ENCODE measurements at regions not wholly inside any gene's neighbourhood (a gene's known extent, or its start where the extent isn't known, plus 50 kb on each side); places are given as distances from the start of the nearest gene placed in this dataset.

DNA sequence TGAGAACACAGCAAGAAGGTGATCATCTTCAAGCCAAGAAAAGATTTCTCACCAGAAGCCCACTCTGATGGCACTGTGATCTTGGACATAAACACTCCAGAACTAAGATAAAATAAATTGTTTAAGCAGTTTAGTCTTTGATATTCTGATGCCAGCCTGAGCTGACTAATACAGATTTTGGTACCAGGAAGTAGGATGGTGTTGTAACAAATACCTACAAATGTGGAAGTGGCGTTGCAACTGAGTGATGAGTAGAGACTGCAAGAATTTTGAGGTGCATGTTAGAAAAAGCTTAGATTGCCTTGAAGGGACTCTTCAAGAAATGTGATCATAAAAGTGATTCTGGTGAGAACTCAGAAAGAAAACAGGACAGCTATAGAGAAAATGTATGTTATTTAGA, 592.4 kb upstream of the DAB2 start:
- H3K27ac ChIP-seq (ENCODE audit: control insufficient read depth, insufficient read depth, low read length): no peak overlapping the region
- no peak overlapping the region for H3K9ac ChIP-seq (ENCODE audit: control insufficient read depth, extremely low read depth, insufficient read depth, low read length)
- no peaks in the 10 kb centered on the region for H3K9me1 ChIP-seq (ENCODE audit: control insufficient read depth, extremely low read depth, insufficient read depth, low read length)
- no peaks in the 10 kb centered on the region for H3K9me3 ChIP-seq (ENCODE audit: control insufficient read depth, low read depth, low read length)
- FAIRE-seq (no peak), DNase-seq (ENCODE audit: low read depth, low spot score) (no peak)
- H3K27me3 ChIP-seq (ENCODE audit: control insufficient read depth, extremely low read depth, insufficient read depth, low read length): no peaks in the 10 kb centered on the region
- H3K79me2 ChIP-seq (ENCODE audit: control insufficient read depth, insufficient read depth, low read length): no peaks in the 10 kb centered on the region
- H3K4me1 ChIP-seq (ENCODE audit: control insufficient read depth, extremely low read depth, insufficient read depth, low read length): no peaks in the 10 kb centered on the region
- no peaks in the 10 kb centered on the region for H3K36me3 ChIP-seq (ENCODE audit: control insufficient read depth in 2 of 2, extremely low read depth in 1 of 2, insufficient read depth in 2 of 2, low read length in 2 of 2)
- TF ChIP-seq, protein P1, sequence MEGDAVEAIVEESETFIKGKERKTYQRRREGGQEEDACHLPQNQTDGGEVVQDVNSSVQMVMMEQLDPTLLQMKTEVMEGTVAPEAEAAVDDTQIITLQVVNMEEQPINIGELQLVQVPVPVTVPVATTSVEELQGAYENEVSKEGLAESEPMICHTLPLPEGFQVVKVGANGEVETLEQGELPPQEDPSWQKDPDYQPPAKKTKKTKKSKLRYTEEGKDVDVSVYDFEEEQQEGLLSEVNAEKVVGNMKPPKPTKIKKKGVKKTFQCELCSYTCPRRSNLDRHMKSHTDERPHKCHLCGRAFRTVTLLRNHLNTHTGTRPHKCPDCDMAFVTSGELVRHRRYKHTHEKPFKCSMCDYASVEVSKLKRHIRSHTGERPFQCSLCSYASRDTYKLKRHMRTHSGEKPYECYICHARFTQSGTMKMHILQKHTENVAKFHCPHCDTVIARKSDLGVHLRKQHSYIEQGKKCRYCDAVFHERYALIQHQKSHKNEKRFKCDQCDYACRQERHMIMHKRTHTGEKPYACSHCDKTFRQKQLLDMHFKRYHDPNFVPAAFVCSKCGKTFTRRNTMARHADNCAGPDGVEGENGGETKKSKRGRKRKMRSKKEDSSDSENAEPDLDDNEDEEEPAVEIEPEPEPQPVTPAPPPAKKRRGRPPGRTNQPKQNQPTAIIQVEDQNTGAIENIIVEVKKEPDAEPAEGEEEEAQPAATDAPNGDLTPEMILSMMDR (optimal IDR thresholded peaks at IDR 0.05 in 1 of 3, IDR thresholded peaks at IDR 0.05 in 1 of 3, conservative IDR thresholded peaks at IDR 0.05 in 1 of 3; ENCODE audit: extremely low read depth in 1 of 3, insufficient read depth in 2 of 3, low read length in 3 of 3): no peak
- TF ChIP-seq EZH2 (IDR thresholded peaks at IDR 0.05; ENCODE audit: low read length): no peak
- H4K20me1 ChIP-seq (ENCODE audit: control insufficient read depth, extremely low read depth, insufficient read depth, low read length): no peaks in the 10 kb centered on the region
- H3K4me3 ChIP-seq (ENCODE audit: control insufficient read depth in 2 of 3, extremely low read depth in 1 of 3, insufficient read depth in 2 of 3, low read depth in 1 of 3, low read length in 3 of 3): no peak overlapping the region
- dilution Hi-C loops (cut with MboI; ENCODE audit: extremely low pct_ligation_motif_present, low sequenced_read_pairs): no loop called here
- H3K4me2 ChIP-seq (ENCODE audit: control insufficient read depth, extremely low read depth, insufficient read depth, low read depth, low read length): no peak overlapping the region
- no peak overlapping the region for H2AFZ ChIP-seq (ENCODE audit: control insufficient read depth, low read length)

DNA sequence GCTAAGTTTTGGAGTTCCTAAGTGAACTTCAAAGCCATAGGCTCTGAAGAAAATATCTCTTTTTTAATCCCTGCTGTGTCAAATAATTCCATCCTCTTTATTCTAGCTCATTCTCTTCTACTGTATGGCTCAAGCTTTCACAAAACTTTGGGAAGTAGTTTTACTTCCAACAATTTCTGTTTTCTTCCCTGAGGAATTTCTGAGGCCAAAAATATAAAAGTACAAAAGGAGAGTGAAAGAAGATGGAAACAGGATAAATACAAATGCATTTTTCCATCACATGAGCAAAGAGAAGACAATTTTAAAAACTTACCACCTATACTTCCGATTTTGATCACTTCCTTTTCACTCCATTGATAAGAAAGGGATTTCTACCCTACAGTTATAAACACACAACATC, 585.7 kb upstream of the DAB2 start:
- Histone ChIP-seq H3K9me1 (ENCODE audit: control insufficient read depth, extremely low read depth, insufficient read depth, low read length) (no peaks in the 10 kb centered on the region), H3K4me2 (ENCODE audit: control insufficient read depth, extremely low read depth, insufficient read depth, low read depth, low read length) (no peak overlapping the region), H3K4me3 (ENCODE audit: control insufficient read depth in 2 of 3, extremely low read depth in 1 of 3, insufficient read depth in 2 of 3, low read depth in 1 of 3, low read length in 3 of 3) (no peak overlapping the region), H4K20me1 (ENCODE audit: control insufficient read depth, extremely low read depth, insufficient read depth, low read length) (no peaks in the 10 kb centered on the region), H3K4me1 (ENCODE audit: control insufficient read depth, extremely low read depth, insufficient read depth, low read length) (no peaks in the 10 kb centered on the region), H3K27ac (ENCODE audit: control insufficient read depth, insufficient read depth, low read length) (no peak overlapping the region), H3K27me3 (ENCODE audit: control insufficient read depth, extremely low read depth, insufficient read depth, low read length) (no peaks in the 10 kb centered on the region), H3K9me3 (ENCODE audit: control insufficient read depth, low read depth, low read length) (no peaks in the 10 kb centered on the region), H2AFZ (ENCODE audit: control insufficient read depth, low read length) (no peak overlapping the region), H3K79me2 (ENCODE audit: control insufficient read depth, insufficient read depth, low read length) (no peaks in the 10 kb centered on the region), H3K9ac (ENCODE audit: control insufficient read depth, extremely low read depth, insufficient read depth, low read length) (no peak overlapping the region), H3K36me3 (ENCODE audit: control insufficient read depth in 2 of 2, extremely low read depth in 1 of 2, insufficient read depth in 2 of 2, low read length in 2 of 2) (no peaks in the 10 kb centered on the region)
- dilution Hi-C loops (cut with MboI; ENCODE audit: extremely low pct_ligation_motif_present, low sequenced_read_pairs): no loop called here
- no peak for DNase-seq (ENCODE audit: low read depth, low spot score)
- no peak for FAIRE-seq
- no peak for TF ChIP-seq EZH2 (IDR thresholded peaks at IDR 0.05; ENCODE audit: low read length)
- TF ChIP-seq, protein P1 (optimal IDR thresholded peaks at IDR 0.05 in 1 of 3, IDR thresholded peaks at IDR 0.05 in 1 of 3, conservative IDR thresholded peaks at IDR 0.05 in 1 of 3; ENCODE audit: extremely low read depth in 1 of 3, insufficient read depth in 2 of 3, low read length in 3 of 3): no peak
